K562 (cell line): ENCODE measurements at regions not wholly inside any gene's neighbourhood (a gene's known extent, or its start where the extent isn't known, plus 50 kb on each side); places are given as distances from the start of the nearest gene placed in this dataset.

Source experiments
- ATAC-seq: fragments of 200-7000 bp; cut with Tn5 transposase; 3 replicates; pipeline ENCODE4 v1.9.1; 2020; ENCODE audit warnings: moderate library complexity
- BruUV-seq: library from RNA; stranded (reverse); fragments of 400-500 nt; replicated peaks from 2 replicates; lab custom pipeline; 2021; lab: Mats Ljungman, UMichigan
- CTCF ChIA-PET: fragments of 300-600 bp; formaldehyde crosslinking; extraction: SDS; loops from one replicate; lab custom pipeline; 2021; ENCODE audit warnings: low intra/inter-chr PET ratio; lab: Yijun Ruan, JAX
- POLR2A ChIA-PET: fragments of 300-600, 350-650 bp; sonication (Branson Sonifier 250); formaldehyde crosslinking; extraction: SDS; loops from one replicate; lab custom pipeline; 2021; ENCODE audit warnings: antibody characterized with exemption, inconsistent platforms; lab: Yijun Ruan, JAX
- DNase-seq, 4 experiments: peaks; one replicate each; pipeline versions ENCODE4 v3.0.0 to v3.0.0-alpha.2; 2011 to 2018; ENCODE audit warnings: low spot score in 3 of 4, mixed read lengths in 3 of 4; ENCODE audit errors: extremely low read depth in 1 of 4
- FAIRE-seq: peaks from 2 replicates; lab custom pipeline; 2011; peaks lifted over from hg19 to GRCh38; lab: Jason Lieb, UNC
- H2AFZ ChIP-seq: 2 replicates; pipeline ENCODE4 v1.6.0; 2011; ENCODE audit warnings: low read depth, low read length, control low read depth, inconsistent platforms
- H3K27ac ChIP-seq: fragments of 200-600 bp; 3 replicates; pipeline ENCODE4 v1.8.0; 2011; ENCODE audit warnings: low read depth, mild to moderate bottlenecking, control low read depth, inconsistent platforms, low read length, moderate library complexity, mixed read lengths; ENCODE audit errors: extremely low read depth
- H3K27me3 ChIP-seq, 2 experiments: fragments of 300-600 bp in 1 of 2; 2 replicates in 1 of 2; 3 replicates in 1 of 2; pipeline versions ENCODE4 v1.6.0 to v1.8.0; 2011; ENCODE audit warnings: inconsistent platforms in 2 of 2, low read length in 2 of 2, mild to moderate bottlenecking in 1 of 2, mixed read lengths in 1 of 2, moderate library complexity in 1 of 2; ENCODE audit not compliant: control insufficient read depth in 2 of 2, insufficient read depth in 2 of 2
- H3K36me3 ChIP-seq: fragments of 300-600 bp; 3 replicates; pipeline ENCODE4 v1.8.0; 2011; ENCODE audit warnings: mild to moderate bottlenecking, low read length, inconsistent platforms; ENCODE audit not compliant: control insufficient read depth, insufficient read depth
- H3K4me1 ChIP-seq, 2 experiments: fragments of 200-600 bp in 1 of 2; replicated peaks in 1 of 2; 2 replicates in 1 of 2; 3 replicates in 1 of 2; pipeline versions ENCODE4 v1.5.1 to v1.8.0; 2011; ENCODE audit warnings: inconsistent platforms in 2 of 2, low read length in 2 of 2, mild to moderate bottlenecking in 1 of 2, mixed read lengths in 1 of 2, moderate library complexity in 1 of 2; ENCODE audit not compliant: control insufficient read depth in 2 of 2, insufficient read depth in 2 of 2
- H3K4me2 ChIP-seq: 2 replicates; pipeline ENCODE4 v1.6.1; 2011; ENCODE audit warnings: low read length, control low read depth, inconsistent platforms, mixed read lengths; ENCODE audit not compliant: insufficient read depth
- H3K4me3 ChIP-seq: fragments of 200-600 bp; sonication (generic), shearing (Covaris generic); 2 replicates; pipeline ENCODE4 v1.5.1; 2016; ENCODE audit warnings: control low read depth, inconsistent platforms
- H3K79me2 ChIP-seq: fragments of 200-600 bp; 3 replicates; pipeline ENCODE4 v1.8.0; 2011; ENCODE audit warnings: low read length, inconsistent platforms; ENCODE audit not compliant: control insufficient read depth, insufficient read depth
- H3K9ac ChIP-seq, 2 experiments: 2 replicates each; pipeline versions ENCODE4 v1.6.0 to v1.6.1; 2011; ENCODE audit warnings: low read depth in 2 of 2, low read length in 2 of 2, control low read depth in 1 of 2, inconsistent platforms in 1 of 2, mild to moderate bottlenecking in 1 of 2, mixed read lengths in 1 of 2; ENCODE audit not compliant: insufficient read depth in 1 of 2
- H3K9me1 ChIP-seq: one replicate; pipeline ENCODE4 v1.6.0; 2011; ENCODE audit warnings: inconsistent platforms, mild to moderate bottlenecking, low read length, moderate library complexity; ENCODE audit not compliant: control insufficient read depth, insufficient read depth
- H3K9me3 ChIP-seq: replicated peaks from 2 replicates; pipeline ENCODE4 v1.5.1; 2011; ENCODE audit warnings: low read depth, low read length, inconsistent platforms; ENCODE audit not compliant: control insufficient read depth, insufficient read depth
- H4K20me1 ChIP-seq: replicated peaks from 2 replicates; pipeline ENCODE4 v1.6.1; 2011; ENCODE audit warnings: low read length, inconsistent platforms, mixed read lengths; ENCODE audit not compliant: control insufficient read depth, insufficient read depth
- BRF1 ChIP-seq: IDR thresholded peaks from 3 replicates; pipeline ENCODE4 v1.6.1; 2011; ENCODE audit warnings: borderline replicate concordance, mild to moderate bottlenecking; ENCODE audit not compliant: insufficient read length; ENCODE audit errors: extremely low read depth
- C11orf30 ChIP-seq: fragments of 450-650 bp; IDR thresholded peaks from 2 replicates; pipeline ENCODE4 v1.6.1; 2016; ENCODE audit warnings: low read depth, mild to moderate bottlenecking
- CBFA2T2 ChIP-seq: fragments of 450-650 bp; conservative IDR thresholded peaks from 2 replicates; pipeline ENCODE4 v1.6.1; 2017; ENCODE audit warnings: mild to moderate bottlenecking
- CBFA2T3 ChIP-seq: fragments of 450-650 bp; IDR thresholded peaks from 2 replicates; pipeline ENCODE4 v1.6.1; 2017
- HNRNPL ChIP-seq: fragments of 200-400 bp; formaldehyde crosslinking; IDR thresholded peaks from 2 replicates; pipeline ENCODE4 v1.6.1; 2017; ENCODE audit warnings: low read depth, mild to moderate bottlenecking, low read length
- HSF4 ChIP-seq: fragments of 250-450 bp; sonication (Bioruptor Pico); IDR thresholded peaks from 2 replicates; pipeline ENCODE4 v2.1.2; 2022; ENCODE audit warnings: mild to moderate bottlenecking, moderate library complexity, borderline replicate concordance
- MLX ChIP-seq, 2 experiments: fragments of 450-650 bp in 1 of 2; sonication (generic) in 1 of 2; formaldehyde crosslinking; conservative IDR thresholded peaks; 2 replicates each; pipeline versions ENCODE4 v1.4.0 to v1.8.1; 2020 to 2022; ENCODE audit warnings: mild to moderate bottlenecking in 1 of 2, missing genetic modification reagents in 1 of 2
- PTBP1 ChIP-seq: fragments of 200-400 bp; formaldehyde crosslinking; IDR thresholded peaks from 2 replicates; pipeline ENCODE4 v1.6.1; 2017; ENCODE audit warnings: low read depth, low read length
- RB1 ChIP-seq: fragments of 450-650 bp; IDR thresholded peaks from 2 replicates; pipeline ENCODE4 v1.6.1; 2017; ENCODE audit warnings: low read depth, mild to moderate bottlenecking
- TCF3 ChIP-seq: sonication (generic); formaldehyde crosslinking; IDR thresholded peaks from 2 replicates; pipeline ENCODE4 v1.4.0; 2020; ENCODE audit warnings: mild to moderate bottlenecking, missing genetic modification reagents
- ZNF263 ChIP-seq: sonication (generic); formaldehyde crosslinking; IDR thresholded peaks from 2 replicates; pipeline ENCODE4 v1.8.0; 2022; ENCODE audit warnings: mild to moderate bottlenecking, missing genetic modification reagents, borderline replicate concordance
- ZNF644 ChIP-seq: fragments of 200-800 bp; sonication (Bioruptor generic); IDR thresholded peaks from 2 replicates; pipeline ENCODE4 v1.6.1; 2016; ENCODE audit warnings: low read depth, missing genetic modification characterization, missing compliant biosample characterization
- ZNF75A ChIP-seq: fragments of 450-650 bp; formaldehyde crosslinking; IDR thresholded peaks from 2 replicates; pipeline ENCODE4 v1.4.0; 2020; ENCODE audit warnings: mild to moderate bottlenecking
- WGBS: fragments of 100-300 bp; shearing (Covaris generic); methylation state at CpG from one replicate; pipeline ENCODE4 v1.1.6; 2016; ENCODE audit warnings: low coverage, mixed read lengths; ENCODE audit not compliant: insufficient coverage; ENCODE audit errors: missing lambda C conversion rate; 5-methylcytosine and 5-hydroxymethylcytosine counted together
- in situ Hi-C: fragments of 300-500 bp; cut with MboI; formaldehyde crosslinking; loops from 4 replicates; pipeline ENCODE4 v1.15.0; 2018; ENCODE audit warnings: inconsistent platforms, mixed read lengths
- intact Hi-C: fragments of 100-400 bp; cut with micrococcal nuclease; formaldehyde crosslinking; loops from 2 replicates; pipeline ENCODE4 v1.14.2; 2022

GRCh38 chr18:5738526-5738925 is 156.8 kb downstream of the TMEM200C start:
- Histone ChIP-seq H2AFZ (no peak overlapping the region), H3K36me3 (no peaks in the 10 kb centered on the region), H3K79me2 (no peaks in the 10 kb centered on the region), H3K9me1 (no peaks in the 10 kb centered on the region), H3K4me1 (no peaks in the 10 kb centered on the region), H3K27me3 (no peaks in the 10 kb centered on the region), H3K4me2 (no peak overlapping the region), H3K9me3 (no peaks in the 10 kb centered on the region), H3K4me3 (no peak overlapping the region), H3K27ac (no peak overlapping the region), H3K9ac (no peak overlapping the region), H4K20me1 (no peaks in the 10 kb centered on the region)
- in situ Hi-C loops (no loop called here), intact Hi-C loops (no loop called here)
- WGBS, result 1% methylated on average over 4 of the region's 4 CpGs
- DNase-seq (peak in 1 of 4 experiments; percentile 25), FAIRE-seq (no peak), ATAC-seq (no peak)
- TF ChIP-seq HNRNPL, result no peak
- 0 out of 2 replicates have a peak, but pooled peaks have one; percentile 23 for TF ChIP-seq CBFA2T3
- 0 out of 2 replicates have a peak, but pooled peaks have one; percentile 13 for TF ChIP-seq CBFA2T2
- TF ChIP-seq ZNF263 (CRISPR knock-in tag), result no peak
- no peak for TF ChIP-seq ZNF75A (CRISPR knock-in tag)
- TF ChIP-seq PTBP1, result no peak
- TF ChIP-seq TCF3 (CRISPR knock-in tag), result peak; percentile 43
- no TSS peak for BruUV-seq
- CTCF ChIA-PET, result no interaction called here
- POLR2A ChIA-PET, result no interaction called here

- Histone ChIP-seq H3K27ac (no peak overlapping the region), H3K9me1 (no peaks in the 10 kb centered on the region), H2AFZ (no peak overlapping the region), H3K36me3 (no peaks in the 10 kb centered on the region), H3K79me2 (no peaks in the 10 kb centered on the region), H4K20me1 (no peaks in the 10 kb centered on the region), H3K9me3 (no peaks in the 10 kb centered on the region; the same call in 1 of the 2 replicates), H3K9ac (no peak overlapping the region), H3K4me1 (no peaks in the 10 kb centered on the region), H3K4me2 (no peak overlapping the region), H3K27me3 (no peaks in the 10 kb centered on the region), H3K4me3 (no peak overlapping the region)
- WGBS, result 4% methylated on average over 7 of the region's 7 CpGs
- DNase-seq, result no peak
- no TSS peak for BruUV-seq
- intact Hi-C loops (no loop called here), in situ Hi-C loops (no loop called here)
- POLR2A ChIA-PET, result no interaction called here
- CTCF ChIA-PET, result no interaction called here
- no peak for ATAC-seq
- no peak for TF ChIP-seq BRF1
- no peak for TF ChIP-seq MLX (CRISPR knock-in tag; conservative IDR thresholded peaks at IDR 0.05)
- no peak for TF ChIP-seq C11orf30
- TF ChIP-seq ZNF644, result no peak
- TF ChIP-seq RB1, result no peak
- no peak for TF ChIP-seq HSF4 (CRISPR knock-in tag)
- no peak for FAIRE-seq
Measured at GRCh38 chr18:5732318-5732717, 163.0 kb downstream of the TMEM200C start.
